ENCODE measurements at regions not wholly inside any gene's neighbourhood (a gene's known extent, or its start where the extent isn't known, plus 50 kb on each side); places are given as distances from the start of the nearest gene placed in this dataset.

GRCh38 chr11:120061036-120061760 lies 76.7 kb downstream of the TRIM29 start:
- DNase-seq (ENCODE audit: low spot score), result no peak

GRCh38 chr11:120060512-120060911 lies 77.4 kb downstream of the TRIM29 start:
- no peak for DNase-seq (ENCODE audit: low spot score)

GRCh38 chr11:120058931-120059330 lies 79.0 kb downstream of the TRIM29 start:
- DNase-seq (ENCODE audit: low spot score), result no peak

- no peak for DNase-seq (ENCODE audit: low spot score)
Measured at GRCh38 chr11:120057595-120058581, 80.0 kb downstream of the TRIM29 start.

GRCh38 chr11:120057028-120057330 lies 80.9 kb downstream of the TRIM29 start:
- no peak for DNase-seq (ENCODE audit: low spot score)

GRCh38 chr11:120056301-120057027 lies 81.4 kb downstream of the TRIM29 start:
- no peak for DNase-seq (ENCODE audit: low spot score)

- DNase-seq (ENCODE audit: low spot score), result no peak
Measured at GRCh38 chr11:120055646-120056045, 82.3 kb downstream of the TRIM29 start.

GRCh38 chr11:120054753-120055045 lies 83.2 kb downstream of the TRIM29 start:
- no peak for DNase-seq (ENCODE audit: low spot score)

GRCh38 chr11:120054016-120054752 lies 83.7 kb downstream of the TRIM29 start:
- no peak for DNase-seq (ENCODE audit: low spot score)

GRCh38 chr11:120052196-120052775 lies 85.6 kb downstream of the TRIM29 start:
- DNase-seq (ENCODE audit: low spot score), result no peak

GRCh38 chr11:120044011-120044675 lies 93.8 kb downstream of the TRIM29 start:
- DNase-seq (ENCODE audit: low spot score), result no peak

- DNase-seq (ENCODE audit: low spot score), result no peak
Measured at GRCh38 chr11:120043328-120043945, 94.5 kb downstream of the TRIM29 start.

- DNase-seq (ENCODE audit: low spot score), result no peak
Measured at GRCh38 chr11:120041625-120042024, 96.3 kb downstream of the TRIM29 start.

- DNase-seq (ENCODE audit: low spot score), result no peak
Measured at GRCh38 chr11:120040151-120040840, 97.6 kb downstream of the TRIM29 start.

GRCh38 chr11:120039039-120039438 lies 98.9 kb downstream of the TRIM29 start:
- DNase-seq (ENCODE audit: low spot score), result no peak

GRCh38 chr11:120037111-120037510 lies 100.8 kb downstream of the TRIM29 start:
- no peak for DNase-seq (ENCODE audit: low spot score)

GRCh38 chr11:120035756-120036155 lies 102.2 kb downstream of the TRIM29 start:
- DNase-seq (ENCODE audit: low spot score), result no peak

GRCh38 chr11:120034881-120035630 lies 102.9 kb downstream of the TRIM29 start:
- DNase-seq (ENCODE audit: low spot score), result no peak

- no peak for DNase-seq (ENCODE audit: low spot score)
Measured at GRCh38 chr11:120034176-120034875, 103.6 kb downstream of the TRIM29 start.
